ENCODE measurements at regions not wholly inside any gene's neighbourhood (a gene's known extent, or its start where the extent isn't known, plus 50 kb on each side); places are given as distances from the start of the nearest gene placed in this dataset.

- no peaks in the 10 kb centered on the region for H3K27me3 ChIP-seq (replicated peaks in 1 of 7)
- no peak overlapping the region for H3K4me3 ChIP-seq
- TF ChIP-seq CTCF (IDR thresholded peaks at IDR 0.05 in 8 of 11, conservative IDR thresholded peaks at IDR 0.05 in 3 of 11) (no peak), POLR2A (IDR thresholded peaks at IDR 0.05) (no peak), POLR2AphosphoS5 (IDR thresholded peaks at IDR 0.05) (no peak)
- 67 to 78% (median 76%) methylated on average over 2 of the region's 2 CpGs for WGBS, 5 donors
- H3K9me3 ChIP-seq: no peaks in the 10 kb centered on the region
- intact Hi-C loops (cut with DNase I; ENCODE audit: low total_unique reads): no loop called here
- no peak for DNase-seq
- H3K4me1 ChIP-seq: no peaks in the 10 kb centered on the region
- no peaks in the 10 kb centered on the region for H3K36me3 ChIP-seq
- H3K27ac ChIP-seq: no peak overlapping the region
Observed at GRCh38 chr18:45353530-45353929, 261.7 kb upstream of the SLC14A2 start.

GRCh38 chr18:45355944-45356520 lies 259.2 kb upstream of the SLC14A2 start:
- Histone ChIP-seq H3K27ac (no peak overlapping the region), H3K27me3 (replicated peaks in 1 of 7) (no peaks in the 10 kb centered on the region), H3K4me3 (no peak overlapping the region), H3K4me1 (no peaks in the 10 kb centered on the region), H3K36me3 (no peaks in the 10 kb centered on the region), H3K9me3 (no peaks in the 10 kb centered on the region)
- TF ChIP-seq CTCF (IDR thresholded peaks at IDR 0.05 in 8 of 11, conservative IDR thresholded peaks at IDR 0.05 in 3 of 11) (peak in 1 of 11 experiments; percentile 18), POLR2A (IDR thresholded peaks at IDR 0.05) (no peak)
- 65 to 88% (median 81%) methylated on average over 2 of the region's 2 CpGs for WGBS, 5 donors
- intact Hi-C loops (cut with DNase I; ENCODE audit: low total_unique reads): no loop called here
- no peak for DNase-seq

- H3K36me3 ChIP-seq: no peaks in the 10 kb centered on the region
- TF ChIP-seq POLR2A (IDR thresholded peaks at IDR 0.05): no peak
- TF ChIP-seq POLR2AphosphoS5 (IDR thresholded peaks at IDR 0.05): no peak
- no peak for TF ChIP-seq CTCF (IDR thresholded peaks at IDR 0.05 in 8 of 11, conservative IDR thresholded peaks at IDR 0.05 in 3 of 11)
- intact Hi-C loops (cut with DNase I; ENCODE audit: low total_unique reads): no loop called here
- H3K4me1 ChIP-seq: no peaks in the 10 kb centered on the region
- no peaks in the 10 kb centered on the region for H3K9me3 ChIP-seq
- H3K27me3 ChIP-seq (replicated peaks in 1 of 7): no peaks in the 10 kb centered on the region
- no peak for DNase-seq
- 70 to 79% (median 75%) methylated on average over 5 of the region's 5 CpGs for WGBS, 5 donors
- no peak overlapping the region for H3K4me3 ChIP-seq
- H3K27ac ChIP-seq: no peak overlapping the region
Observed at GRCh38 chr18:45357686-45358470, 257.4 kb upstream of the SLC14A2 start.

- 68 to 85% (median 85%) methylated on average over 7 of the region's 7 CpGs for WGBS, 5 donors
- H3K27me3 ChIP-seq (replicated peaks in 1 of 7): no peaks in the 10 kb centered on the region
- DNase-seq: no peak
- H3K27ac ChIP-seq: no peak overlapping the region
- H3K4me3 ChIP-seq: no peak overlapping the region
- intact Hi-C loops (cut with DNase I; ENCODE audit: low total_unique reads): no loop called here
- no peaks in the 10 kb centered on the region for H3K4me1 ChIP-seq
- no peaks in the 10 kb centered on the region for H3K9me3 ChIP-seq
- TF ChIP-seq POLR2A (IDR thresholded peaks at IDR 0.05) (no peak), POLR2AphosphoS5 (IDR thresholded peaks at IDR 0.05) (no peak), CTCF (IDR thresholded peaks at IDR 0.05 in 8 of 11, conservative IDR thresholded peaks at IDR 0.05 in 3 of 11) (no peak)
- H3K36me3 ChIP-seq: no peaks in the 10 kb centered on the region
Observed at GRCh38 chr18:45359275-45360009, 255.8 kb upstream of the SLC14A2 start.
